ENCODE measurements at regions not wholly inside any gene's neighbourhood (a gene's known extent, or its start where the extent isn't known, plus 50 kb on each side); places are given as distances from the start of the nearest gene placed in this dataset.

GRCh38 chr9:84177407-84177806 lies 163.2 kb downstream of the SLC28A3 start:
- H3K27ac ChIP-seq (ENCODE audit: low read length), result no peak overlapping the region
- 83% methylated on average over 1 of the region's 3 CpGs for WGBS (ENCODE audit: insufficient coverage)
- Mint-ChIP-seq H3K4me1 (peaks cover 0 to 3% (median 0%) of the 10 kb centered on the region in 3 donors), H3K27ac (no peak overlapping the region), H3K4me3 (no peak overlapping the region), H3K9me3 (no peaks in the 10 kb centered on the region), H3K27me3 (peaks cover 4 to 6% of the 10 kb centered on the region in 2 donors), H3K36me3 (no peaks in the 10 kb centered on the region)
- H3K4me1 ChIP-seq (ENCODE audit: control insufficient read depth in 1 of 2, extremely low read depth in 1 of 2, insufficient read depth in 2 of 2, low read length in 2 of 2), result no peaks in the 10 kb centered on the region
- DNase-seq, result no peak
- H3K4me3 ChIP-seq (ENCODE audit: control insufficient read depth in 1 of 2, extremely low read depth in 1 of 2, low read length in 1 of 2), result no peak overlapping the region
- ChIA-PET CTCF (no interaction called here), POLR2A (no interaction called here)
- H3K9me3 ChIP-seq, result no peaks in the 10 kb centered on the region
- no peak for ATAC-seq (replicated peaks in 1 of 4)
- H3K36me3 ChIP-seq (ENCODE audit: control insufficient read depth in 2 of 2, extremely low read depth in 1 of 2, insufficient read depth in 1 of 2, low read length in 1 of 2), result no peaks in the 10 kb centered on the region
- H3K27me3 ChIP-seq (replicated peaks in 1 of 2; ENCODE audit: control insufficient read depth in 2 of 2, extremely low read depth in 1 of 2, insufficient read depth in 2 of 2, low read length in 1 of 2), result peaks cover 0 to 11% of the 10 kb centered on the region in 2 experiments

- H3K27me3 Mint-ChIP-seq, result peaks cover 6 to 8% of the 10 kb centered on the region in 2 donors
- no peak overlapping the region for H3K27ac Mint-ChIP-seq
- Histone ChIP-seq H3K36me3 (ENCODE audit: control insufficient read depth in 2 of 2, extremely low read depth in 1 of 2, insufficient read depth in 1 of 2, low read length in 1 of 2) (no peaks in the 10 kb centered on the region), H3K4me1 (ENCODE audit: control insufficient read depth in 1 of 2, extremely low read depth in 1 of 2, insufficient read depth in 2 of 2, low read length in 2 of 2) (no peaks in the 10 kb centered on the region), H3K27me3 (replicated peaks in 1 of 2; ENCODE audit: control insufficient read depth in 2 of 2, extremely low read depth in 1 of 2, insufficient read depth in 2 of 2, low read length in 1 of 2) (peaks cover 0 to 11% of the 10 kb centered on the region in 2 experiments), H3K9me3 (no peaks in the 10 kb centered on the region), H3K27ac (ENCODE audit: low read length) (no peak overlapping the region), H3K4me3 (ENCODE audit: control insufficient read depth in 1 of 2, extremely low read depth in 1 of 2, low read length in 1 of 2) (no peak overlapping the region)
- H3K4me3 Mint-ChIP-seq, result no peak overlapping the region
- no peaks in the 10 kb centered on the region for H3K9me3 Mint-ChIP-seq
- CTCF ChIA-PET, result interaction anchor here in 1 of 2 donors (0.9 kb wide), 1 partner anchor 207 kb away, joined by 4 read pairs; no protein-coding TSS in a partner anchor
- POLR2A ChIA-PET, result no interaction called here
- WGBS (ENCODE audit: insufficient coverage), result 40% methylated on average over 1 of the region's 5 CpGs
- H3K36me3 Mint-ChIP-seq, result no peaks in the 10 kb centered on the region
- ATAC-seq (replicated peaks in 1 of 4) (no peak), DNase-seq (no peak)
- H3K4me1 Mint-ChIP-seq, result no peaks in the 10 kb centered on the region
Measured at GRCh38 chr9:84179531-84179930, 161.0 kb downstream of the SLC28A3 start.

- DNase-seq, result no peak
- H3K4me3 Mint-ChIP-seq, result no peak overlapping the region
- Histone ChIP-seq H3K27me3 (replicated peaks in 1 of 2; ENCODE audit: control insufficient read depth in 2 of 2, extremely low read depth in 1 of 2, insufficient read depth in 2 of 2, low read length in 1 of 2) (peaks cover 0 to 1% of the 10 kb centered on the region in 2 experiments), H3K36me3 (ENCODE audit: control insufficient read depth in 2 of 2, extremely low read depth in 1 of 2, insufficient read depth in 1 of 2, low read length in 1 of 2) (no peaks in the 10 kb centered on the region), H3K27ac (ENCODE audit: low read length) (no peak overlapping the region), H3K4me3 (ENCODE audit: control insufficient read depth in 1 of 2, extremely low read depth in 1 of 2, low read length in 1 of 2) (no peak overlapping the region), H3K9me3 (no peaks in the 10 kb centered on the region), H3K4me1 (ENCODE audit: control insufficient read depth in 1 of 2, extremely low read depth in 1 of 2, insufficient read depth in 2 of 2, low read length in 2 of 2) (no peaks in the 10 kb centered on the region)
- H3K4me1 Mint-ChIP-seq, result no peaks in the 10 kb centered on the region
- POLR2A ChIA-PET, result no interaction called here
- ATAC-seq (replicated peaks in 1 of 4), result no peak
- H3K36me3 Mint-ChIP-seq, result no peaks in the 10 kb centered on the region
- peaks cover 11 to 13% of the 10 kb centered on the region in 2 donors for H3K27me3 Mint-ChIP-seq
- 100% methylated on average over 1 of the region's 5 CpGs for WGBS (ENCODE audit: insufficient coverage)
- CTCF ChIA-PET, result no interaction called here
- H3K9me3 Mint-ChIP-seq, result no peaks in the 10 kb centered on the region
- H3K27ac Mint-ChIP-seq, result no peak overlapping the region
Measured at GRCh38 chr9:84187090-84187489, 153.5 kb downstream of the SLC28A3 start.

GRCh38 chr9:84189904-84190303 lies 150.7 kb downstream of the SLC28A3 start:
- ChIA-PET CTCF (no interaction called here), POLR2A (no interaction called here)
- Mint-ChIP-seq H3K27ac (no peak overlapping the region), H3K27me3 (peaks cover 12 to 19% of the 10 kb centered on the region in 2 donors), H3K4me3 (no peak overlapping the region), H3K36me3 (no peaks in the 10 kb centered on the region), H3K4me1 (no peaks in the 10 kb centered on the region), H3K9me3 (no peaks in the 10 kb centered on the region)
- Histone ChIP-seq H3K4me1 (ENCODE audit: control insufficient read depth in 1 of 2, extremely low read depth in 1 of 2, insufficient read depth in 2 of 2, low read length in 2 of 2) (no peaks in the 10 kb centered on the region), H3K9me3 (no peaks in the 10 kb centered on the region), H3K27me3 (replicated peaks in 1 of 2; ENCODE audit: control insufficient read depth in 2 of 2, extremely low read depth in 1 of 2, insufficient read depth in 2 of 2, low read length in 1 of 2) (peaks cover 0 to 10% of the 10 kb centered on the region in 2 experiments), H3K4me3 (ENCODE audit: control insufficient read depth in 1 of 2, extremely low read depth in 1 of 2, low read length in 1 of 2) (no peak overlapping the region), H3K36me3 (ENCODE audit: control insufficient read depth in 2 of 2, extremely low read depth in 1 of 2, insufficient read depth in 1 of 2, low read length in 1 of 2) (no peaks in the 10 kb centered on the region), H3K27ac (ENCODE audit: low read length) (no peak overlapping the region)
- DNase-seq (no peak), ATAC-seq (replicated peaks in 1 of 4) (no peak)
- WGBS (ENCODE audit: insufficient coverage), result 71% methylated on average over 4 of the region's 7 CpGs

GRCh38 chr9:84190411-84190810 lies 150.1 kb downstream of the SLC28A3 start:
- H3K36me3 Mint-ChIP-seq, result no peaks in the 10 kb centered on the region
- H3K27me3 ChIP-seq (replicated peaks in 1 of 2; ENCODE audit: control insufficient read depth in 2 of 2, extremely low read depth in 1 of 2, insufficient read depth in 2 of 2, low read length in 1 of 2), result peaks cover 0 to 10% of the 10 kb centered on the region in 2 experiments
- H3K4me1 ChIP-seq (ENCODE audit: control insufficient read depth in 1 of 2, extremely low read depth in 1 of 2, insufficient read depth in 2 of 2, low read length in 2 of 2), result no peaks in the 10 kb centered on the region
- no peak overlapping the region for H3K4me3 Mint-ChIP-seq
- H3K36me3 ChIP-seq (ENCODE audit: control insufficient read depth in 2 of 2, extremely low read depth in 1 of 2, insufficient read depth in 1 of 2, low read length in 1 of 2), result no peaks in the 10 kb centered on the region
- H3K27me3 Mint-ChIP-seq, result peaks cover 12 to 19% of the 10 kb centered on the region in 2 donors
- peaks cover 0 to 3% (median 0%) of the 10 kb centered on the region in 3 donors for H3K9me3 Mint-ChIP-seq
- no peaks in the 10 kb centered on the region for H3K4me1 Mint-ChIP-seq
- ATAC-seq (replicated peaks in 1 of 4) (no peak), DNase-seq (no peak)
- H3K9me3 ChIP-seq, result no peaks in the 10 kb centered on the region
- POLR2A ChIA-PET, result no interaction called here
- no peak overlapping the region for H3K27ac ChIP-seq (ENCODE audit: low read length)
- no peak overlapping the region for H3K4me3 ChIP-seq (ENCODE audit: control insufficient read depth in 1 of 2, extremely low read depth in 1 of 2, low read length in 1 of 2)
- CTCF ChIA-PET, result no interaction called here
- no peak overlapping the region for H3K27ac Mint-ChIP-seq
- 100% methylated on average over 1 of the region's 2 CpGs for WGBS (ENCODE audit: insufficient coverage)

- peaks cover 0 to 5% of the 10 kb centered on the region in 2 experiments for H3K27me3 ChIP-seq (replicated peaks in 1 of 2; ENCODE audit: control insufficient read depth in 2 of 2, extremely low read depth in 1 of 2, insufficient read depth in 2 of 2, low read length in 1 of 2)
- H3K27ac Mint-ChIP-seq, result no peak overlapping the region
- DNase-seq, result no peak
- no peaks in the 10 kb centered on the region for H3K9me3 Mint-ChIP-seq
- H3K4me1 ChIP-seq (ENCODE audit: control insufficient read depth in 1 of 2, extremely low read depth in 1 of 2, insufficient read depth in 2 of 2, low read length in 2 of 2), result no peaks in the 10 kb centered on the region
- no peak overlapping the region for H3K4me3 ChIP-seq (ENCODE audit: control insufficient read depth in 1 of 2, extremely low read depth in 1 of 2, low read length in 1 of 2)
- H3K27me3 Mint-ChIP-seq, result peaks cover 9 to 16% of the 10 kb centered on the region in 2 donors
- no peaks in the 10 kb centered on the region for H3K36me3 Mint-ChIP-seq
- H3K9me3 ChIP-seq, result no peaks in the 10 kb centered on the region
- H3K4me3 Mint-ChIP-seq, result no peak overlapping the region
- ATAC-seq (replicated peaks in 1 of 4), result no peak
- no peak overlapping the region for H3K27ac ChIP-seq (ENCODE audit: low read length)
- H3K4me1 Mint-ChIP-seq, result no peaks in the 10 kb centered on the region
- CTCF ChIA-PET, result no interaction called here
- no peaks in the 10 kb centered on the region for H3K36me3 ChIP-seq (ENCODE audit: control insufficient read depth in 2 of 2, extremely low read depth in 1 of 2, insufficient read depth in 1 of 2, low read length in 1 of 2)
- POLR2A ChIA-PET, result no interaction called here
- 74% methylated on average over 8 of the region's 9 CpGs for WGBS (ENCODE audit: insufficient coverage)
Measured at GRCh38 chr9:84206801-84207370, 133.7 kb downstream of the SLC28A3 start.

GRCh38 chr9:84207491-84207951 lies 133.0 kb downstream of the SLC28A3 start:
- Histone ChIP-seq H3K27me3 (replicated peaks in 1 of 2; ENCODE audit: control insufficient read depth in 2 of 2, extremely low read depth in 1 of 2, insufficient read depth in 2 of 2, low read length in 1 of 2) (peaks cover 0 to 5% of the 10 kb centered on the region in 2 experiments), H3K9me3 (no peaks in the 10 kb centered on the region), H3K4me1 (ENCODE audit: control insufficient read depth in 1 of 2, extremely low read depth in 1 of 2, insufficient read depth in 2 of 2, low read length in 2 of 2) (no peaks in the 10 kb centered on the region), H3K4me3 (ENCODE audit: control insufficient read depth in 1 of 2, extremely low read depth in 1 of 2, low read length in 1 of 2) (no peak overlapping the region), H3K27ac (ENCODE audit: low read length) (no peak overlapping the region), H3K36me3 (ENCODE audit: control insufficient read depth in 2 of 2, extremely low read depth in 1 of 2, insufficient read depth in 1 of 2, low read length in 1 of 2) (no peaks in the 10 kb centered on the region)
- WGBS (ENCODE audit: insufficient coverage), result 78% methylated on average over 5 of the region's 6 CpGs
- CTCF ChIA-PET, result no interaction called here
- POLR2A ChIA-PET, result no interaction called here
- peaks cover 7 to 12% of the 10 kb centered on the region in 2 donors for H3K27me3 Mint-ChIP-seq
- no peaks in the 10 kb centered on the region for H3K9me3 Mint-ChIP-seq
- H3K4me1 Mint-ChIP-seq, result no peaks in the 10 kb centered on the region
- DNase-seq, result no peak
- H3K36me3 Mint-ChIP-seq, result no peaks in the 10 kb centered on the region
- ATAC-seq (replicated peaks in 1 of 4), result no peak
- no peak overlapping the region for H3K27ac Mint-ChIP-seq
- H3K4me3 Mint-ChIP-seq, result no peak overlapping the region
